ENCODE measurements at regions not wholly inside any gene's neighbourhood (a gene's known extent, or its start where the extent isn't known, plus 50 kb on each side); places are given as distances from the start of the nearest gene placed in this dataset.
A peak's percentile ranks its signal among the peaks of the same experiment; 100 is the strongest.

DNA sequence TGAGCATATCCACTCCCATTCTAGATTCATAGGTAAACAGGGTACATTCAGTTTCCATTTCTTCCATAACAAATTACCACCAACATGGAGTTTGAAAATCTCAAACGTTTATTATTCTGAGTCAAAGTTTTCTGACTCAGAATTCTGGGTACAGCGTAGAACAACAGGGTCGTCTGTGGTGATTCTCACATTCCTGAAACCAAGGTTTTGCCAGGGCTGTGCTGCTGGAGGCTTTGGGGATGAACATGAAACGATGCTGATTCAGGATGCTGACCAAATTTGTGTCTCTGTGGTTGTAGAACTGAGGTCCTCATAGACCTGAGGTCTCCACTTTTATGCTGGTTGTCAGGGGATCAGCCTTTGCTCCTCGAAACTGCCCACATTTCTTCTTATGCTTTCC, 255.7 kb downstream of the DSEL start:
- TF ChIP-seq, protein P1, sequence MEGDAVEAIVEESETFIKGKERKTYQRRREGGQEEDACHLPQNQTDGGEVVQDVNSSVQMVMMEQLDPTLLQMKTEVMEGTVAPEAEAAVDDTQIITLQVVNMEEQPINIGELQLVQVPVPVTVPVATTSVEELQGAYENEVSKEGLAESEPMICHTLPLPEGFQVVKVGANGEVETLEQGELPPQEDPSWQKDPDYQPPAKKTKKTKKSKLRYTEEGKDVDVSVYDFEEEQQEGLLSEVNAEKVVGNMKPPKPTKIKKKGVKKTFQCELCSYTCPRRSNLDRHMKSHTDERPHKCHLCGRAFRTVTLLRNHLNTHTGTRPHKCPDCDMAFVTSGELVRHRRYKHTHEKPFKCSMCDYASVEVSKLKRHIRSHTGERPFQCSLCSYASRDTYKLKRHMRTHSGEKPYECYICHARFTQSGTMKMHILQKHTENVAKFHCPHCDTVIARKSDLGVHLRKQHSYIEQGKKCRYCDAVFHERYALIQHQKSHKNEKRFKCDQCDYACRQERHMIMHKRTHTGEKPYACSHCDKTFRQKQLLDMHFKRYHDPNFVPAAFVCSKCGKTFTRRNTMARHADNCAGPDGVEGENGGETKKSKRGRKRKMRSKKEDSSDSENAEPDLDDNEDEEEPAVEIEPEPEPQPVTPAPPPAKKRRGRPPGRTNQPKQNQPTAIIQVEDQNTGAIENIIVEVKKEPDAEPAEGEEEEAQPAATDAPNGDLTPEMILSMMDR (IDR thresholded peaks at IDR 0.05; ENCODE audit: low read depth, low read length, missing control alignments), result no peak
- no peak for DNase-seq (ENCODE audit: low read depth)
- H3K4me3 ChIP-seq (ENCODE audit: low read depth, low read length), result no peak overlapping the region

DNA sequence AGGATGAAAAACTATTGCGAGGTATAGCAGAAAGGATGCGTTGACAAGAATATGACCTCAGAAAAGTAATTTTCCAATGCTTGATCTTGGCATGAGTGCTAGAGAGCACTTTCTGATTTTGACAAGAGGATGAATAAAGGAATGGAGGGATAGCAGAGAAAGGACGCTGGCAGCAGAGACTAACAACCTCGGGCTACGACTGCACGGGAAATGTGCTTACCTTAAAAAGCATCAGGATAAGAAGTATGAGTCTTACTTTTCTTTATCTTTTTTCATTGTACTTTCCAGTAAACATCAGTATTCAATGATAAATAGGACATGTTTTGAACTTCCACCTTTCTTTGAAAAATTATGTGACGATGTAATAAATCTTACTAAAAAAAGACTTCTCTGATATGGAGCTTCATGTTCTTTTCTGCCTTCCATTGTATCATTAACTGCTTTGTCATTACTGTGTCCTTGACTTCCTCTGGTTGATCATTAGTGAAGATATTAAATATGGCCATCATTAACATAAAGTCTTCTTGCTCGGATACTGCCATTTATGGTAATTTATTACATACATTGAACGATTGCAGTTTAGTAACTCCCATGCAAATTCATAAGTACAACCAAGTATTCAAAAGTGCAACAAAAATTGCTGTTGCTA, 265.6 kb downstream of the DSEL start:
- no peak for DNase-seq (ENCODE audit: low read depth)
- H3K4me3 ChIP-seq (ENCODE audit: low read depth, low read length), result no peak overlapping the region
- TF ChIP-seq, protein P1 (IDR thresholded peaks at IDR 0.05; ENCODE audit: low read depth, low read length, missing control alignments), result no peak

DNA sequence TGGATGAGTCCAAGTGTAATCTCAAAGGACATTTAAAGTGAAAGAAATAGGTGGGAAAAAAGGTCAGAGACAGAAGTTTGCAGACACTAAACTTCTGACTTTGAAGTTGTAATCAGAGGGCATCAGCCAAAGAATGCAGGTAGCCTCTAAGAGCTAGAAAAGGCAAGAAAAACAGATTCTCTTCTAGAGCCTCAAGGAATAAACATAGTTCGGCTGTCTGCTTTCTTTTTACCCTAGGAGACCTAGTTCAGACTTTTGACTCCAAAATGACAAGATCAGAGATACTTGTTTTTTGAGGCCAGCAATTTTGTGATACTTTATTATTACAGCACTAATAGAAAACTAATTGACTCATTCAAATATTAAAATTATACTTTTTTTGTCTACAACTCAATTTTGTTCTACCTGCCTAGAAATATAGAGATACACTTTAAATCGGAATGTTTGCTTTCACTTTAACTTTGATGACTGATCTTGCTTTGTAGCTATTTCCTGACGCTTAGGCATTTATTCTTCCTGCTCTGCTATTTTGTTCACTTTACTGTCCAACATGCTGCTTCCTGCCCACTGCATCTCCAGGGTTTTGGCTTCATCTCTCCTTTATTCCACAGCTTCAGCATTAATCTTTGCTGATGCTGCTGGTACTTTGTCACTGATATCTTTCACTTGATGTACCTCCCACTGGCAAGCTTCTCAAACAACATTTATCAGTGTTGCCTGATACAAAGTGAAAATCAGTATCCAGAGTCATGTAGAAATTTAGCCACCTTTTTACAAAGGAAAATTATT, 272.5 kb downstream of the DSEL start:
- H3K4me3 ChIP-seq (ENCODE audit: low read depth, low read length), result peak overlapping the region; percentile 22; the same call in 1 of the 2 replicates
- TF ChIP-seq, protein P1 (IDR thresholded peaks at IDR 0.05; ENCODE audit: low read depth, low read length, missing control alignments), result no peak
- no peak for DNase-seq (ENCODE audit: low read depth)

DNA sequence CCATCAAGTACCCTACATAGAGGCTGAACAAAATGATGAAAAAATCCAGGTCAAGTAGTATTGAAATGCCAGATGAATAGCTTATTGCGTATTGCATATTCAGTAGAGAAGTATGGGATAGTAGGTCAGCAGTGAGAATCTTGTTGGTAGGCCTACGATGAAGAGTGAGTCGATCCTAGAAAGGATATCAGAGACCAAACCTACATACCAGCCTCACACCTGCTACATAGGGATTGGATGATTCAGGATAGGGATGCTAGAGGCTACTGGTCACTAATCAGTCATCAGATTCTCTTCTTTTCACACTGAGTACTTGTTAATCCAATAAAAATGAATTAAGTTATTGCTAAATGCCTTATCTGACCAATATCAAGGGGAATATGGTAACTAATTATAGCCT, 274.5 kb downstream of the DSEL start:
- H3K4me3 ChIP-seq (ENCODE audit: low read depth, low read length), result no peak overlapping the region
- no peak for DNase-seq (ENCODE audit: low read depth)
- TF ChIP-seq, protein P1 (IDR thresholded peaks at IDR 0.05; ENCODE audit: low read depth, low read length, missing control alignments), result no peak

DNA sequence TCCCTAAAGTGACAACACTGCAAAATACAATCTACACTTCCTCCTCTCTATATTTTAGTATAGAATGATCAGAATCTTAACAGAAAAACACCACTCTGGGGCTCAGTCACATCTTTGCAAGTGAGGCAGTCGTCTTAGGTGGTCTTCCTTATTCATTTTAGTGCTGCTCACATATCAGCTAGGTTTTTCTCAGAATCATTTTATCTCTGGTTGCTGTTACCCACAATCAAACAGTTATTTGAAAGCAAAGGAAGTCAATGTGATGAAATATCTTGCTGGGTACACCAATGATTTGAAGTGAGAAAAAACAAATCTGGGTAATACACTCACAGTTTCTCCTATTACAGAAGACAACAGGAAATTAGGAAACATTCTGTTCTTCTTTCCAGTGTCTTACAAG, 275.2 kb downstream of the DSEL start:
- no peak overlapping the region for H3K4me3 ChIP-seq (ENCODE audit: low read depth, low read length)
- TF ChIP-seq, protein P1 (IDR thresholded peaks at IDR 0.05; ENCODE audit: low read depth, low read length, missing control alignments), result no peak
- no peak for DNase-seq (ENCODE audit: low read depth)

DNA sequence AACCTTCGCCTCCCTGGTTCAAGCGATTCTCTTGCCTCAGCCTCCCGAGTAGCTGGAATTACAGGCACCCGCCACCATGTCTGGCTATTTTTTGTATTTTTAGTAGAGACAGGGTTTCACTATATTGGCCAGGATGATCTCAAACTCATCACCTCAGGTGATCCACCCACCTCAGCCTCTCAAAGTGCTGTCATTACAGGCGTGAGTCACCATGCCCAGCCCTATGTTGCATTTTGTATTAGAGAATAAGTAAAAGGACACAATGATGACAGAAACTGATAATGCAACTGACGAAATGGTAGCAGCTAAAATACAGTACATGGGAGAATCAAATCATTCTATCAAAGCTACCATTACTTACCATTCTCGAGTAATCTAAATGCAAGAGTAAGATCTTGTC, 276.7 kb downstream of the DSEL start:
- H3K4me3 ChIP-seq (ENCODE audit: low read depth, low read length), result no peak overlapping the region
- no peak for DNase-seq (ENCODE audit: low read depth)
- TF ChIP-seq, protein P1 (IDR thresholded peaks at IDR 0.05; ENCODE audit: low read depth, low read length, missing control alignments), result no peak

All from GM12864 (cell line).